Epithelial cell of esophagus (primary cell): ENCODE measurements at regions not wholly inside any gene's neighbourhood (a gene's known extent, or its start where the extent isn't known, plus 50 kb on each side); places are given as distances from the start of the nearest gene placed in this dataset.
A peak's percentile ranks its signal among the peaks of the same experiment; 100 is the strongest.
"Not testable (repeated sequence)": the region's sequence is repeated elsewhere in the genome, so short reads cannot be mapped to it uniquely, and the experiment has no call there.

Experiments
- DNase-seq: peaks from one replicate; pipeline ENCODE4 v3.0.0; 2010; ENCODE audit warnings: low read depth
- H3K4me3 ChIP-seq: 2 replicates; pipeline ENCODE4 v1.5.1; 2011; ENCODE audit warnings: mild to moderate bottlenecking, low read length, control low read depth
- CTCF ChIP-seq: IDR thresholded peaks from 2 replicates; pipeline ENCODE4 v1.5.1; 2011; ENCODE audit warnings: low read depth, mild to moderate bottlenecking, low read length, control low read depth, inconsistent platforms; ENCODE audit not compliant: insufficient read depth; ENCODE audit errors: missing control alignments

- no peak overlapping the region for H3K4me3 ChIP-seq
- TF ChIP-seq CTCF: no peak
- no peak for DNase-seq
These were observed 435.4 kb upstream of the TENM3 start for GRCh38 chr4:181807771-181808170.

- no peak for DNase-seq
- no peak for TF ChIP-seq CTCF
- no peak overlapping the region for H3K4me3 ChIP-seq
These were observed 432.5 kb upstream of the TENM3 start for GRCh38 chr4:181810711-181811110.

- not testable (repeated sequence) for DNase-seq, H3K4me3 ChIP-seq
These were observed 431.7 kb upstream of the TENM3 start for GRCh38 chr4:181811550-181811949.

- no peak overlapping the region for H3K4me3 ChIP-seq
- TF ChIP-seq CTCF: no peak
- DNase-seq: no peak
These were observed 423.3 kb upstream of the TENM3 start for GRCh38 chr4:181819946-181820345.

GRCh38 chr4:181820553-181820952, 422.6 kb upstream of the TENM3 start:
- no peak for DNase-seq
- H3K4me3 ChIP-seq: no peak overlapping the region
- no peak for TF ChIP-seq CTCF

- no peak overlapping the region for H3K4me3 ChIP-seq
- peak; percentile 63 for DNase-seq
- TF ChIP-seq CTCF: no peak
These were observed 421.9 kb upstream of the TENM3 start for GRCh38 chr4:181821039-181822004.

GRCh38 chr4:181822005-181822375, 421.2 kb upstream of the TENM3 start:
- no peak overlapping the region for H3K4me3 ChIP-seq
- peak; percentile 13 for DNase-seq
- no peak for TF ChIP-seq CTCF
